Dermis blood vessel endothelial cell (primary cell): ENCODE measurements at regions not wholly inside any gene's neighbourhood (a gene's known extent, or its start where the extent isn't known, plus 50 kb on each side); places are given as distances from the start of the nearest gene placed in this dataset.
"Not testable (repeated sequence)": the region's sequence is repeated elsewhere in the genome, so short reads cannot be mapped to it uniquely, and the experiment has no call there.

Experiments used
- DNase-seq: peaks from one replicate; pipeline ENCODE4 v3.0.0; 2010

DNA sequence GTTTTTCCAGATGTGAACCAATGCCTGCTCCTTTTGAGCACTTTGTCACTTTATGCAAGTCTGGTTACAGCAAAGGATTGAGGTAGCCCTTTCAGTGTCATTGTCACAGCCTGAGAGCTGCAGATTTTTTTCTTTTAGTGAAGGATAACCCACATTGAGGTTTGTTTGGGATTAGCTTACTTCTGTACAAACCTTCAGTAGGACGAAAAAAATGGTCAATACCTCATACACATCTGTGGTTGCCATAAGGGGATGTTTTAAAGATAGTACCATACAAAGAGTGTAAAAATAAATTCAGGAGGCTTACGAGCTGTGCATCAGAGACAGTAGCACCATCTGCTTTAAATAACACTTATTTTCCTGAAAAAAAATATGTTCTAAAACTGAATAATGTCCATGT lies 566.0 kb downstream of the AJAP1 start:
- DNase-seq = no peak

DNA sequence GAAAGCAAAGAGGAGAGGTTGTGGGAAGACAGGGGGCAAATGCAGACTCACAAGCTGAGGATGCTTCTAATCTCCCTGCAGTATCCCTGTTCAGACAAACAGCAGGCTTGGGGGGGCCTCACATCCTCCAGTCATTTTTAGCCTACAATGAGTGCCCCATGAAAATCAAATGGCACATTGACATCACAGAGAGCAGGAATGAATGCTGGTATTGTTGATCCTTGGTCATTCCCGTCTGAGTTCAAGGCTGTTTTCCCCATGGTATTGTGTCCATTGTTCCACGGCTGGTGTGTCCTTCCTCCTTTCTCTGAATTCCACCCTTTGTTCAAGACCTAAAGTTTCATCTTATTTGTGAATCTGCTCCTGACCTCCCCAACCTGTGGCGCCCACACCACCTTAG lies 545.6 kb downstream of the AJAP1 start:
- DNase-seq = no peak

DNA sequence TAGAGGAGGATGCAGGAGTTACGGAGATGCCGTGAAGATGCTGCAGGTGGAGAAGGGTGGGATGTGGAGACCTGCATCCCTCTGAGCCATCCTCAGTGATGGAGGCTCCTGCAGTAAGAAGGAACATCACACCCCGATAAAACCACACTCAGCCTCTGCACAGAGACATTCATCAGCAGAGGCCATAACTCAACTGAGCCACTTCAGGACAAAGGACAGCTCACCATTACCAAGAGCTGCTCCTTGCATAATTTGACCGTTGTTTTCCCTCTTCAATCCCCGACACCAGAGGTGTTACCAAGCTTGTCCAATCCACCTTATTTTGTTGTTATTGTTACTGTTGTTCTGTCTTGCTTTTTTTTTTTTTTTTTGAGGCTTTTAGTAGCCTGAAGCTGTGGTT lies 543.9 kb downstream of the AJAP1 start:
- no peak for DNase-seq

DNA sequence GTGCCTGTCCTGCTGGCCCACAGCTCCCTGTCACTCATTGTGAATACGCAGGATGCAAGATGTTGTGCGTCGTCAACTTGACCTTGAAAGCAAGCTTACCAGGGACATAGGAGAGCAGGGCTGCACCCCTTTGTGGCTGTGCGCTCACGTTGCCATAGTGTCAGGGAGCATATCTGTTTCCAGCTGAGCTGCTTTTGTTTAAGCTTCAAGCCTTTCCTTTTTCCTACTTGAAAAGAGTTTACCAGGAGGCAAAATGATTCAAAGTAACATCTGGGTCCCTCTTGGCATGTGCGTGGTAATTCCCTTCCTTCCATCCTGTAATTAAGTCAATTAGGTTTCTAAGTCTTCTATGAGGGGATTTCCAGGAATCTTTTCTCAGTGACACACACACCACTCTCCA lies 537.1 kb downstream of the AJAP1 start:
- no peak for DNase-seq

DNA sequence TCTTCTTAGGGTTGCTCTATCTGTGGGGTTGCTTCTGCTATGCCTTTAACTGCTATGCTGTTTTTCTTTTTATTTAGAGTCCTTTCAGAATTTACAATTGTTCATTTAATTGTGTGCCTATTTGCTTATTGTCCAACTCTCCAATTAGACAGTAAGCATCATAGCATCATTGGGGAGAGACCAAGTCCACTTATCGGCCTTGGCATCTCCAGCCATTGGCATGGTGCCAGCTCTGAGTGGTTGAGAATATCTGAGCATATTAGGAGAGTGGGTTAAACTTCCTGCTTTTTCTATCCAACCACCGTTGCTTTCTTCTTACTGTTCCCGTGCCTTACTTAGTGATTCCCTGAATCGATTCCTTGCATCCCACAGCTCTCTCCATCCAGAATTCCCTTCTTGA lies 535.0 kb downstream of the AJAP1 start:
- DNase-seq = no peak

DNA sequence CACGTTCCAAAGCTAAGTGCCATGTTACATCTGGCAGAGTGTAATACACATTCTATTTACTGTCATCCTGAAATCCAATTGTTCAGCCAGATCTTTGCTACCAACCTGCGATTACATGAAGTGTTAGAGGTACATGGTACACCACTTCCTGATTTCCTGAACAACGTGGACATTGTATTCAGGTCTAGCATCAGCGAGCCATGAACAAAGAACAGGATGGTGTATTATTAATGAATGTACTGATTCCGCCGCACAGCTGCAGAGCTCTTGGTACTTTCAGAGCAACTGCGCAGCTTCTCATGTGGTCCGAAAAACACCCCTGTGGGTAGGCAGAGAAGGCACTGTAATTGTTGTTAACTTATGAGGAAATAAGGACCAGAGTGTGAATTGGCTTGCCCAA lies 511.4 kb downstream of the AJAP1 start:
- DNase-seq = no peak

DNA sequence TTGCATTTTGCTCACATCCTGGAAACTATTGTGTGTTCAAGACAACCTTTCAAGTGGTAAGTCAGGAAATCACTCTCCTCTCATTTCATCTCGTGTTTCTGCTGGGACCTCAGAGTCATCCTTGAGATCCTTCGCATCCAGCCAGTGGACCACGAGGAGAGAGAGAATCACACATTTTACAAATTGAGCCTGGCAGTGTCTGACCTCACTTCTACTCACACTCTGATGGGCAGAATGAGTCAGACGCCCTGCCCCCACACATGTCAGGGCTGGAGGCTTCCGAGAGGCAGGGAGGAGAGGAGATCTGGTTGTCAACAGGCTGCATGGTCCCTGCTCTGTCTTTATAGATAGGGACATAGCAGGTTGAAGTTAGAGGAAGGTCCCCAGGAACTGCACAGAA lies 509.7 kb downstream of the AJAP1 start:
- no peak for DNase-seq

DNA sequence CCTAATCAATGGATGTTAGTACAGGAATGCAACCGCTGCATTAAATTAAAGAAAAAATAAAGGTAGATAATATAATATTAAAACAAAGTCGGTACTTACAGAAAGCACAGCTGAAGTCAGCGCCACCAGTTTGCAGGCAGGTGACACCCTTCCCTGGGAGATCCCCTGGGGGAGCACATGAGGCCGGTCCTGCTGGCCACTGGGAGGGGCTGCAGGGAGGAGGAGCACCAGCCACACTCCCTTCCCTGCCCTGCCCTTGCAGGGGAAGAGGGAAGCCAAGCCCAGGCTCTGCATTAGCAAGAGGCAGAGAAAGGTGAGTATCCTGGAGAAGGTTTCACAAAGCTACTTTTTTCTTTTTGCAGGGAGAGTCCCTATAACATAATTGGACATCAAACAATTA lies 507.0 kb downstream of the AJAP1 start:
- DNase-seq = no peak

DNA sequence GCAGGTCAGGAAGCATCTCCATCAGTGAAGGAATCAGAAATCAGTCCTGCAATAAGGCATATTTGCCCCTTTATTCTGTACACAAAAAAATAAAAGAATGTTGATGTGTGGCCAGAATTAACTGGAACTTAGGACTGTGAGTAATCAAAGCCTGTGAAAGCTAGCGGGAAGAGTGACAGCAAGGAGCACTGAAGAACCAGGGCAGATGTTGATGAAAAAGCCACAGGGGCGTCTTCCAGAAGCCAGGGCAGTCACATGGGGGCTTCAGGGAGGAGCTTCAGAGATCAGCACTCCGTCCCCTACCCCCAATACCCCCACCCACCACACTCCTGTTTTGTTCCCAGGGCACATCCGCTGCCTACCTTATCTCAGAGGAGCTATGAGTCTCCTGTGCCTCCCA lies 502.8 kb downstream of the AJAP1 start:
- no peak for DNase-seq

DNA sequence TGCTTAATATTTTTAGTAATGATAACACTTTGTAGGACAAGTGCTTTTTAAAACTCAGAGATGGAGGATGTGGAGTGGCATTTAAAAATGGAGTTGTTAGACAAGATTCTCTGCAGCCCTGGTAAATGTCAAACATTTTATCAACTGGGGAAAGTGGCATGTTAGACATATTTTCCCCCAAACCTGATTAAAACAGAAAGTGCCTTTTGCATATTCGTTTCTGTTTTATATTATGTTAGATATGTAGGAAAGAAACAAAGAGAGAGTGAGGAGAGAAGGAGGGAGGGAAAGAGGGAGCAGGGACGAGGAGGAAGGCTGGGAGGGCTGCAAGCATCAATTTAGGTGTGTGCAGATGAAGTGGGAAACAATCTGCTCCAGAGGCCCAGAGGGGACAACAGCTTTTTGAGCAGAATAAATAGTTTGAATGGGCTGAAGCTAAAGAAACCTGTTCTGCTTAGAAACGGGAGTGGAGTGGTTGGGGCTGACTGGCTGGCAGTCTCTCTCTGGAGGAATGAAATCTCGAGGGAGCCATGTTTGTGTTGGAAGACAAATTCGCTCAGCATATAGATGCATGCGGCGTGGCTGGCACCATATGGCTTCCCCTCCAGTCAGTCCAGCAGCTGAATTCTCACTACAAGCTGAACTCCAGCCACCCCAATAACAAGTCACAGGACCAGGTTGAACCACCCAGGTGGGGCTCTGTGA lies 502.2 kb downstream of the AJAP1 start:
- no peak for DNase-seq

DNA sequence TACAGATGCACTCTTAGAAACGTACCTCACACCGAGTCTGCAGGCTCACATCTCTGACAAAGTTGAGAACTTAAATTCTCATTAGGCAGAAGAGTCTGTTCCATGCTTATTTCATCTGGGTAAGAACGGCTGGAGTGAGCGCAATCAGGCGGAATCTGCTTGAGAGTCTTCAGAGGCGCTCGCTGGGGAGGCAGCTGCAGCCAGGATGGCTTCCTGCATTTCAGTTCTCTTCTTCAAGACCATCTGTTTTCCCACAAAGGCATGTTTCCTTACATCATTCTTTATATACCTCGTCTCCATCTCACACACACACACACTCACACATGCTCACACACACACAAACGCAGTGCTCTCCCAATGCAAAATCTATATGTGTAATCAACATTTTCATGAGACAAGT lies 497.1 kb downstream of the AJAP1 start:
- no peak for DNase-seq

DNA sequence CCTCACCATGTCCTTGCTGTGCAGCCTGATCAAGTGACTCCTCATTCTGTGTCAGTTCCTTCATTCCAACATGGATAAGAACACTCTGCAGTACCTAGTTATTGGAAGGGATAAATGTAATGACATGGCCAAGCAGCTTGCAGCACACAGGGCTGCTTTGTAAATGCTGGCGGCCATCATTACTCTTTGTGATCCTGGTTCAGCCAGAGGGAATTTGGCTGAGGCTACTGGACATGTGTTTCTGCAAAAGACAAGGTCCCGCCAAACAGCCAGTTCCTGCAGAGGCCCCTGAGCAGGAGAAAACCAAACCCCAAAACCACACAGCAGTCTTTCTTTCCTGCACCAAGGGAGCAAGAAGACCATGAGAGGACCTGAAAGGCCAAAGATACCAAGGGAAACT lies 495.8 kb downstream of the AJAP1 start:
- no peak for DNase-seq

DNA sequence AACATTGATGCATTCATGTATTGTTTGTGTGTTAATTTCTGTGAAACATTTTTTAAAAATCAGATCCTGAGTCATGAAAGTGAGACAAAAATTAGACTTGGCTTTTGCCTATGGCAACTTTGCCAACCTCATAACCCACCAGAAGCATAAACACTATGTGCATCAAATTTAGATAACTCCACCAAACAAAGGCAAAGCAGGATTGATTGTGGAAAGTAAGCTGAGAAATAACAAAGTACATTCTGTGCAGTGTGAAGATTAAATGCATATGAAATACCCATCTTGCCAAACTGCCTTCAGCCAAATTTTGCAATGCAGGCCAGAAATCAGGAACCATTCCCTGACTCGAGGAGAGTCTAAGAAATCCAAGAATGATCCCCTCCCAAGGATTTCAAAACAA lies 493.4 kb downstream of the AJAP1 start:
- no peak for DNase-seq

DNA sequence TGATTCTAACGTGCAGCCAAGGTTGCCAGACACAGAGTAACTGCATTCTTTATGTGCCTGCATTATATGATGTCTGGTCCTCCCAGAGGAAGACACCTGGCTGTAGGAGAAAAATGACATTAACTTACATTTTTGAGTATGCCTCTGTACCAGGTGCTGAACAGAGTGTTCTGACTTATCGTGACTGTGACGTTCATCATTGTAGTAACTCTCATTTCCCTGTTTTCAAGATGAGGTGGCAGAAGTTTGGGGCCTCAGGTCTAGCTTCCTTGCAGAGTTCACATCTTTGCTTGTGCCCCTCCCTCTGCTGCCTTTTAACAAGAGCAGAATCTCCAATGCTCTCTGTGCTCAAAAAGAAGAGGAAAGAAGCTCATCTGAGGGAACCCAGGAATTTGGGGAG lies 488.0 kb downstream of the AJAP1 start:
- no peak for DNase-seq

DNA sequence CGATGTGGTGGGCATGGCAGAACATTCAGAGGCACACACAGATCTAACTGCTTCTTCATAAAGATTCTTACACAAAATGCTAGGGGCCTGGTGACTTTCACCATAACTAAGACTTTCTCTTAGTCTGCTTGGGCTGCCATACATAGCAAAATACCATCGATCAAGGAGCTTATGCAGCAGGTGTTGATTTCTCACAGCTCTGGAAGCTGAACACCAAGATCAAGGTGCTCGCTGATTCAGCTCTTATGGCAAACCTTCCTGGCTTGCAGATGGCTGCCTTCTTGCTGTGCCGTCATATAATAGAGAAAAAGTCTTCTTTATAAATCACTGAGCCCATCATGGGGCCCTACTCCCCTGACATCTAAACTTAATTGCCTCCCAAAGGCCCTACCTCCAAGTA lies 487.3 kb downstream of the AJAP1 start:
- DNase-seq = no peak

DNA sequence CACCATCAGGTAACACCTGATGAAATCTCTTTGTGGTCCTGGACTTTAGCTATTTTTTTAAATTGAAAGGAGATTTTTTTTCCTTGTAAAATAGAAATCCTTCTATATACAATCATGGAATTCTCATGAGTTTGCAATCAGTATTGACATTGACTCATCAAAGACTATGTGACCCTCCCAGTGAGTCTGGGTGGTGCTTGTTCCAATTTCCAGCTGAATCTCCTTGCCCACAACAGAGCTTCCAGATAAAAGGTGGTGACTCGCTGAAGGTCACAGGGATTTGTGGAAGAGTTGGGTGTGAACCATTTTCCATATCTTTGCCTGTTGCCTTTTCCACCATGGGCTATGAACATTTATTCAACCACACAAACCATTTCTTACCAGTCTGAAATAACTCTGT lies 486.6 kb downstream of the AJAP1 start:
- no peak for DNase-seq

DNA sequence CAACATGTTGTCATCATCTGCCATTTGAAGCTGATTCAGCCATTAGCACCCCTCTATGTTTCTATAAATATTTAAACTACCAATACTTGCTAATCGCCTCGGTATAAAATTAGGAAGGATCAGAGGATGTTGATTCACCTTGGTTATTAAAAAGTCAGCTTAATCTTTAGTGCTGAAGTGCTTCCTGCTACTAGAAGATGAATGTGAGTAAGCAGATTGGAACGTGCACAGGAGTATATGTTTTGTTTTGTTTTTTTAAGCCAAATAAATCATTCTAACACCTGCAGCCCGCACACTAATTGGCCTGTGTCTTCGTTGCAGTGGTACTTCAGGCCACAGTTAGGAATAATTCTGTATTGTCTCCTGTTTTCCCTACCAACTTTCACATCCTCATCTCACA lies 485.7 kb downstream of the AJAP1 start:
- no peak for DNase-seq

DNA sequence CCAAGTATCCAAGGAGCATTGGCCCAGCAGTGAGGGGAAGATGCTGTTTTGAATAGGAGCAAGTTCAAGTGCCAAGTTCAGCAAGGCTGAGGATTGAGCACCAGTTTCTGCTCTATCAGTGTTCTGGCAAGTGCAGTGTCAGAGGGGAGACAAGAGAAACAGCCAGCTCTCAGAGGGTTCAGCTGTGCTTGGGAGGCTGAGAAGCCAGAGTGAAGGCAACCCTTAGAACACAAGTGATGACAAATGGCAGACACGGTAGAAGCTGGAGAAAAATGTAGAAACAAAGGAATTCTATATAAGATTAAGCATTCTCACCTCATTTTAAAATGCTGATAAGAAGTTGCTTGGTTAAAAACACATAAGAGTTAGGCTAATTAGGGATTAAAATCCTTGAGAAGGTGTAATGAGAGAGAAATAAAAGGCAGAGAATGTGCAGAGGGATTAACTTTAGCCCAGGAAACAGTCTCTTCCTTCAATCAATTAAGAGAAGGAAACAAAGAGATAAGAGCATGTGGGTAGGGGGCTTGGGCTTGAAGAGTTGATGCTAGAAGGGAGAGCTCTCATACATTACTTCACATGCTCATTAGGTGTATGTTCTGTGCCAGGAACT lies 475.4 kb downstream of the AJAP1 start:
- DNase-seq = no peak

DNA sequence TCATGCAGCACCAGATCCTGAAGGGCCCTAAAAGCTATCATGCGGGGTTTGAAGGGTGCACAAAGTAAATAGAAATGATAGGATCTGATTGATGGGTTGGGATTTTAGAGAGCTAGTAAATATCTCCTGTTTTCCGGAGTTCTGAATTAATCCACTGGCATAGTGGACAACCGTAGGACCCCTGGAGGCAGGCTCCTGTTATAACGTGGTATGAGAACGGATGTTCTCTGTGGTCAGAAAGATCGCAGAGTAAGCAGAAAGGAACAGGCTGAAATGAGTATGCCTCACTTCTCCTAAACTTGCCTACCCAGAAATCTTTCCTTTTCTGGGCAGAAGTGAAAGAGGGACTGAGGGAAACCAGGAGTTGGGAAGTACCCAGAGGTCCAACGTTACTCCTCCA lies 470.8 kb downstream of the AJAP1 start:
- no peak for DNase-seq

DNA sequence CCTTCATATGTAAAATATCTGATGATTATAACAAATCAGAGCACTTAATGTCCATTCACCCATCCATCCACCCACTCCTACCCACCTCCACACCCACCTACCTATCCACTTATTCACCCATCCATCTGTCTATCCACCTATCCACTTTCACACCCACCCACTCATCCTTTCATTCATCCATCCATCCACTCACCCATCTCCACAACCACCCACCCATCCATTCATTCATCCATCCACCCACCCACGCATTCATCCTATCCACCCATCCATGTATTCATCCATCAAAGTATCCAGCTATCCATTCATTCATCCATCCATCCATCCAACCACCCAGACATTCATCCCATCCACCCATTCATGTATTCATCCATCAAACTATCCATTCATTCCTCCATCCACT lies 466.1 kb downstream of the AJAP1 start:
- no peak for DNase-seq

DNA sequence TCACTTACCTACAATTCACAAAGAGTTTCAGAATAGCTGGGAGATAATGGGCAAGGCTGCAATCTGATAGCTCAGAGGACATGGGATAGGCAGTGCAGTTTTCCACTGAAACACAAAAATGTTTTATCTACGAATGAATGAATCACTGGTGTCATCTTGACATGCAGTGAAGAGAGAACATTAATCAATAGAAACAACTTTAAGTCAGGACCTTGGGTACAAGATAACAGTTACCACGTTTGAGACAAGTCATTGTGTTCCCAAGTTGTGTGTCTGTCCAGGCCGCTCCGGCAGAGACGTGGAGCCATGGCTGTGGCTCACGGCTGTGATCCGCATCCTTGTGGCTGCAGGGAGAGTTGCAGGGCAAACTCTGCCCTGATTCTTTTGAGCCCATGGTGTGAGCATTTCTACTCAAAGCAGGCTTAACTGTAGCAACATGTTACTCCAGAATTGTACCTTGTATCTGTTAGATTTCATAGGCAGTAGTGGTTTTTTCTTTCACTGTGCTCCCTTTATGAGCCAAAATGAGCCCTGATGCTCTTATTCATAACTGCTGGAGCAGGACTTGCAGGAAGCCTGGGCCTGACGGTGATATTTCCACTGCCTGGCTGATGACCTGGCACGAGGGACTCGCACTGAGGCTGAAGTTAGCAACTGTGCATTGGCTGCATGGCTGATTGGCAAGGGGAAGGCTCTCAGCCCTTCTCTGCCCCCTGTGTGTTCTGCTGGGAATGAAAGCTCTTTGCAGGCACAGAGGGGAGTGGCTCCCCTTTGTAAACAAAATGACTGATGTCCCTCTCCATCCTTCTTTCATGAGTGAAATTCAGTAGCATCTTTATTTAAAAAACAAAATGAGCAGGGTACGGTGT lies 465.2 kb downstream of the AJAP1 start:
- DNase-seq = no peak

DNA sequence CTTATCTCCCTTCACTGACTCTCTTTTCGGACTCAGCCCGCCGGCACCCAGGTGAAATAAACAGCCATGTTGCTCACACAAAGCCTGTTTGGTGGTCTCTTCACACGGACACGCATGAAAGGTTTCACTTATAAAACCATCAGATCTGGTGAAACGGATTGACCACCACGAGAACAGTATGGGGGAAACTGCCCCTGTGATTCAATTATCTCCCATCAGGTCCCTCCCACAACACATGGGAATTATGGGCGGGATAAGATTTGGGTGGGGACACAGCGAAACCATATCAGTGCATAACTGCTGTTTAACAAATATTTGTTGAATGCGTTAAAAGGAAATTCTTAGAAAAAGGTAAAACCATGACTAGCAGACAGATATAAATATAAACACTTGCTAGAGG lies 464.4 kb downstream of the AJAP1 start:
- DNase-seq = not testable (repeated sequence)

DNA sequence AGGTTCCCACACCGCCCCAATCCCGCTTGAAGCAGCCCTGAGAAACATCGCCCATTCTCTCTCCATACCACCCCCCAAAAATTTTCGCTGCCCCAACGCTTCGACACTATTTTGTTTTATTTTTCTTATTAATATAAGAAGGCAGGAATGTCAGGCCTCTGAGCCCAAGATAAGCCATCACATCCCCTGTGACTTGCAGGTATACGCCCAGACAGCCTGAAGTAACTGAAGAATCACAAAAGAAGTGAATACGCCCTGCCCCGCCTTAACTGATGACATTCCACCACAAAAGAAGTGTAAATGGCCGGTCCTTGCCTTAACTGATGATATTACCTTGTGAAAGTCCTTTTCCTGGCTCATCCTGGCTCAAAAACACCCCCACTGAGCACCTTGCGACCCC lies 463.9 kb downstream of the AJAP1 start:
- not testable (repeated sequence) for DNase-seq

DNA sequence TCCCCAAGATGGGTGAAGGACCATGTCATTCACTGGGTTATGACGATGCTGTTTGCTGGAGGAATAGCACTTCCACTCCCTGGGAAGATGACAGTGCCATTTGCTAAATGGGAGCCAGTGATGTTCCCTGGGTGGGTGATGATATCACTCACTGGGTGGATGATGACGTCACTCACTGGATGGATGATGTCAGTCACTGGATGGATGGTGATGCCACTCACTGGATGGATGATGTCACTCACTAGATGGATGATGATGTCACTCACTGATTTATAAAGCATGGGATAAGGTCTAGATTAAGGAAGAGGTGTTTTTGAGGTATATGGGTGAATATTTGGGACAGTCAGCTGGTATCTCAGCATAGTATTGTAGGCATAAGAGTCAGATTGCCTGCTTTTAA lies 457.2 kb downstream of the AJAP1 start:
- no peak for DNase-seq
